ELR (cell line): ENCODE measurements at regions not wholly inside any gene's neighbourhood (a gene's known extent, or its start where the extent isn't known, plus 50 kb on each side); places are given as distances from the start of the nearest gene placed in this dataset.

Experiments used
- DNase-seq: peaks from one replicate; pipeline ENCODE4 v3.0.0-alpha.2; 2015; ENCODE audit warnings: low read depth

- no peak for DNase-seq
Measured at GRCh38 chr7:15916681-15917380, 230.3 kb upstream of the MEOX2 start.

DNA sequence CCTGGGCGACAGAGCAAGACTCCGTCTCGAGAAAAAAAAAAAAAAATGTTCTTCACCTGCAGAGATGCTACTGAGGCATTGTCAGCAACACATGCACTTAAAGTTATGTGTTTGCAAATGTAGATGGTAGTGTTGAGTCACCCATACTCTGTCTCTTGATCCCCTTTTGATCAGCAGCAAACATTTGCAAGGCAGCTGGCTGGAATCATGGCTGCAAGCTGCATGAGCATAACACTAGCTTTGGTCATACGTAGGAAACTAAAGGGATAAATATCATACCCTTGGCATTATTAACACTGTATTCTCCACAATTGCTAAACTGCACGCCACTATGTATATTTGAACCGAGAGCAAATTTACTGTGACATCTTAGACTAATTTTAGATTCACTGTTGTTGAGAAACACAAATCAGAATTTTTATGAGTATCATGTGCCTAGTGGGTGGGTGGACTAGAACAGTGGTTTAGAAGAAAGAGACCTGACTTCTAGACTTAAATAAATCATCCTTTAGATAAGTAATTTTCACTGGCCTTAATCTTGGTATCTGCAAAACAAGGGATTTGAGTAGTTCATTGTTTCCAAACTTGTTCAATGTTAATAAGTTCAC lies 229.3 kb upstream of the MEOX2 start:
- no peak for DNase-seq

- DNase-seq = peak; percentile 45
Measured at GRCh38 chr7:15914611-15915010, 228.1 kb upstream of the MEOX2 start.

DNA sequence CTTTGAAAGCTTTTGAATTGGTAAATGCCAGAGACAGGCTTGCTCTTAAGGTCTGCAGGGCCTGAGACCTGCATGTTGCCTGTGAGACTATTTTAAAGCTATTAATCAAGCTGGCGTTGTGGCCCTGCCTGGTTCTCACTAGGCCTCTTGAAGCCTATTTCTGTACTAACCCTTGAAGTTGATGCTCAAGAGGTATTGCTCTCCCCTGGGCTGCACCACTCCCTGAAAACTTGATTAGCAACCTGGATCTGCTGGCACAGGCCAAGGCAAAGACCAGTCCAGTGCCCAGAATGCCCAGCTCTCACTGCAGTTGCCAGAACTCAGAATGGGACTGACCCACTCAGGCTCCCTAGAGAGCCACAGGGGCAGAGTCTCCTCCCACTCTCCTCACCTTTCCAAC lies 220.0 kb upstream of the MEOX2 start:
- DNase-seq = no peak

- DNase-seq = no peak
Measured at GRCh38 chr7:15905251-15906040, 219.0 kb upstream of the MEOX2 start.

- peak; percentile 65 for DNase-seq
Measured at GRCh38 chr7:15891151-15891881, 204.8 kb upstream of the MEOX2 start.

- peak; percentile 45 for DNase-seq
Measured at GRCh38 chr7:15889507-15889906, 203.0 kb upstream of the MEOX2 start.

DNA sequence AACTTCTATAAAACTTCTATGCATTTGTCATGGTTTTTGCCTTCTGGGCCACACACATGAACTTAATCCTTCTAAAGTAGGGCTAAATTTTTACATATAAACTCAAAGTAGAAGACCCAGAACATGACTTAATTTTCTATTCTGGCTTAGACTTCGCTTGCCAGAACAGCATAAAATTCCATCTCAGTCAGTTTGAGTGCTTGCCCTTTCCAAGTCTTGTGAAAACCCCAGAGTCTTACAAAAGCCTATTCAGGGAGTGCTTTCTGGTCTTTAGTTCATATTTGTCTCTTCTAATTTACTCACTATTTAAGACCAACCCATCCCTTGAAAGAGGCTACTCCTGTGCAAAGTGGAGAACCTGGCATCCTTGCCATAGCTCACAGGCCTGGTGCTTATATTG lies 201.6 kb upstream of the MEOX2 start:
- no peak for DNase-seq

GRCh38 chr7:15886626-15887025 lies 200.1 kb upstream of the MEOX2 start:
- DNase-seq = no peak

DNA sequence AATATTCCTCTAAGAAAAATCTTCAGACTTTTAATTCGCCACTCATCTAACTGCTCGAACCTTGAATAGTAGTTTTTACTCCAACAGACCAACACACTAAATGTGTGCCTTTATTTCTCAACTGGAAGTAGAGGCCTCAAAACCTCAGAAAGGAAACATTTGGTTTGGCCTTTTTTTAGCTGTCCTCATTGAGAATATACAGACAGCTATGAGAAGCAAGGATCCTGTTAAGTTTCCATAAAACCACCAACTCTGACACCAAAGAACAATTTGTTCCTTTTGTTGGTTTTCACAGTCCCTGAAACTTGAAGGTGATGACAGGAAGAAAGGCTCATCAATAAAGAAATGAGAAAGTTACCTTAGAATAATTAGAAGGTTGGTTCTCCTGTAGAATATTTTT lies 199.2 kb upstream of the MEOX2 start:
- no peak for DNase-seq

DNA sequence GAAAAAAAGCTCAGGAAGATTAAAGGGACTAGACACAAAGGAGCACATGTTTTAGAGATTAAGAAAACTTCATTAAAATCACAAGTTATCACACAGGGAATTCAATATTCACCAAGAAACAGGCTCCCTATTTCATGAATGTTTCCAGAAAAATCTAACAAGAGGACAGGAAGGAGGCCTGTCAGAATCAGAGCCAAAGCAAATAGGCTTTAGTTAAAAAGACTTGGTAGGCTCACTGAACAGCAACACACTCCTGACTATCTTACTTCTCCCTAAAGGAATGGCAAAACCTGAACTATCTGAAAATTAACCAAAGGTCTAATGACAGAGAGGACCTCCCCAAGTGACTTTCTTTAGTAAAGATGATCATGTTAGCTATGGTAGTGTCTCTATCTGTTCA lies 188.3 kb upstream of the MEOX2 start:
- no peak for DNase-seq

DNA sequence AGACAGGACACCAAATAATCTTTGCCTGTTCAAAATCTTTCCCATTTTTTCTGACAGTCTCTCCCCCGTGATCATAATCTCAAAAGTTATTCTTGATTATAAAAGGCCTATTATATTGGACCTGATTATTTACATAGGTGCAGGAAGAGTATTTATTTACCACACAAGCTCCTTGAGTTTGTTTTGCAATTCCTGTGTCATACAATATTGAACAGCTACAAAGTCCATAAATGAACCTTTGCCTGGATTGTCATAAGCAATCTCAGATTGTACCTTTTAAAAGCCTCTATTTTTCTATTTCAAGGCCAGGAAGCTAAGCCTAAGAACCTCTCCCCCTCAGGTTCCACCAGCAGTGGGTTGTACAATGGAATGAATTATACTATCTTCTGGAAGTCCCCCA lies 183.9 kb upstream of the MEOX2 start:
- DNase-seq = no peak

DNA sequence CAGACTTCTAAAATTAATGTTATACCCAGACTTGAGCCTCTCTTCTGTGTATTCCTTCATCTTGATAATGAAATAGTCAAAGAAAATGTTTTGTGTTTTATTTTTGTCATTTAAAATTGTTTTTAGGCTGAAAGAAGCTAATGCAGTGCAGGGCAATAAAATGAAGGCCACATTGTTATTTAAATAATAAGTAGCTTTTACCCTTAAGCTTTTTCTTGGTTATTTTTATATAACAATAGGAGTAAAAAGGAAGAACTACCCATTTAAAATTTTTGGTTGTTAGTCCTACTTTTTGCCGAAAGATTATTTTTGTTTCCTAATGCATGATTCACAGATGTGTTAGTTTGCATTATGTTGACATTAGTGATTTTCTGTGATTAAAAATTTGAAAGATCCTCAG lies 181.0 kb upstream of the MEOX2 start:
- DNase-seq = no peak

- no peak for DNase-seq
Measured at GRCh38 chr7:15866753-15867152, 180.3 kb upstream of the MEOX2 start.

GRCh38 chr7:15864626-15864991 lies 178.1 kb upstream of the MEOX2 start:
- no peak for DNase-seq

DNA sequence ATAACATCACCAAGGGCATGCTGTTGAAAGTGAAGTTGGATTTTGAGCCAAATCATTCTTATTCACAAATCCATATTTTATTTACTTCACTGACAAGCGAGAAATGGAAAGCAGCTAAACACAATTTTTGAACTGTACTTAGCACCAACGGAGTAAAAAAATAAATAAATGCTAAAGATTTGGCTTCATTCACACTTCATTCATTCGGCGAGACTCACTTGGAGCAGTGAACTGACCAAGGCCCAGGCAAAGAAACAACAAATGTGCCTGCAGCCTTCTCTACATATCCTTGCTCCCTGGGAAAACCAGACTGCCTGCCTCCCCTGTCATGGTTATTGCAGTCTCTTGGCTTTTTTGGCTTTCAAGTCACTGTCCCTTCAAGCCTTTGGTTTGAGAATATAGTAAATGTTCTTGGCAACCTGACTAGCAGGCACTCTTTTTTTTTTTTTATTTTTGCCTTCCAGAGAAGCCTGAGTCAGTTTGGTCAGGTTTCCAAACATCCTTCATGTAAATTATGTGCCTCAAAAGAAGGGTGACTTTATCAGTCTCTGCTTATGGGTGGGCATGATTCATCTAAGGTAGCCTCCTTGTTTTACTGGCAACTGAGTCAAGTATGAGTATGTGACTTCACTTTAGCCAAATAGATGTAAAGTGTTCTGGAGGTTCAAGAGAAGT lies 177.6 kb upstream of the MEOX2 start:
- peak; percentile 41 for DNase-seq

- DNase-seq = peak; percentile 50
Measured at GRCh38 chr7:15862781-15863165, 176.3 kb upstream of the MEOX2 start.

GRCh38 chr7:15862016-15862780 lies 175.7 kb upstream of the MEOX2 start:
- no peak for DNase-seq

- no peak for DNase-seq
Measured at GRCh38 chr7:15860264-15860949, 173.9 kb upstream of the MEOX2 start.

- no peak for DNase-seq
Measured at GRCh38 chr7:15857026-15857425, 170.5 kb upstream of the MEOX2 start.

DNA sequence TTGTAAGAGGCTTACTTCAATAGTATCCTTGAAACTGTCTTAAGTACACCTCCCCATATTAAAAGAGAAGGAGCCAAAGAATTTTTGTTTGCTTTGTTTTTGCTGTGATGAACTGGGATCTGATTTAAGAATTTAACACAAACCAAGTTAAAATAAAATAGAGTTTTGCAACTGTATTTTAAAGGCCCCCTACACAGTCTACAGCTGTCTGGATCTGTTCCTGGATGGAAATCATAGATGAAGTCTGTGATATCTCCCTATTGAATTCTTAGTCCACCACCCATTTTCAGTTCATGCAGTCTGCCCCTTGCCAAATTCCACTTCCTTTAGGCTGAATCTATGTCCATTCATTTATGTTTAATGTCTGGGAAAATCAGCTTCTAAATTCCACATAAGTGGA lies 169.8 kb upstream of the MEOX2 start:
- DNase-seq = no peak
